ELF-1 (cell line): ENCODE measurements at regions not wholly inside any gene's neighbourhood (a gene's known extent, or its start where the extent isn't known, plus 50 kb on each side); places are given as distances from the start of the nearest gene placed in this dataset.
"Not testable (repeated sequence)": the region's sequence is repeated elsewhere in the genome, so short reads cannot be mapped to it uniquely, and the experiment has no call there.

Source experiments
- DNase-seq: peaks from one replicate; pipeline ENCODE4 v3.0.0-alpha.2; 2016; ENCODE audit warnings: low read depth, low spot score

GRCh38 chr2:166381-166780 is 97.5 kb downstream of the SH3YL1 start:
- no peak for DNase-seq

- DNase-seq, result no peak
These were observed 98.3 kb downstream of the SH3YL1 start for GRCh38 chr2:165530-165929.

DNA sequence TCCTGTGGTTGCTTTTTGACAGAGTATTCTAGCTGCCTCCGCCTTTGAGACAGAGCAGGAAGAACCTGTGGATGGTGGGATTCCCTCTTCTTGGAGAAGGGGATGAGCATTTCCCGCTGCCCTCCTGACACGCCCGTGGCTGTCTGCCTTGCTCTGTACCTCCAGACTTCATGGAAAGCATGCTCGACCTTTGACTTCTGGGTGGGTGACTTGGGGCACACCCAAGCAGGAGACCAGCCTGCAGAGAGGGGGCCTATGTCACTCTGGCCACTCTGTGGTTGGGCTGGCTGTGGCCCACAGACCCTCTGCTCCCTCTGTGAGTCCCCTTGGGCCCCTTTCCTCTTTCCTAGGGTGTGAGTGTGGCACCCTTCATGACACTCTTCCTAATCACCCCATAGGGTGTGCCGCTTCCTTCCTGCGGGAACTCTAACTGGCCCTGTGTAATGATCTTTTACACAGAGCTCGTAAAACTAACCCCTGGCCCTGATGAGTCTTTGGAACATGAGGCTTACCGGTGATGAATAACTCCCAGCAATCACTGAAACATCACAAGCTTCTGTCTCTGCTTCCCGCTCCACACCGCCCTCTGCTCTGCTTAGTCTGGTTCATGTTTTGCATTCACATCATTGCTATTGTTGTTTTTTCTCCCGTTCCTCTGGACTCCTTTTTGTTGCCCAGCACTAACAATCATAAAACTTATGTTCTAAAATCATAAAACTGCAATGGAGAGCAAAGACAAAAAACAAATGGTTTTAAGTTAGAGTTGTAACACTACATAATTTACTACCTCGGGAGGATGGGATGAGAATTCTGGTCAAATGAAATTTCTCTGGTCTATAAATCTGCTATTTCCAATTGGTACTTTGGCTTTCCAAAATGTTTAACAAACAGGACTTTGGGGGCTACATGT is 101.1 kb downstream of the SH3YL1 start:
- no peak for DNase-seq

DNA sequence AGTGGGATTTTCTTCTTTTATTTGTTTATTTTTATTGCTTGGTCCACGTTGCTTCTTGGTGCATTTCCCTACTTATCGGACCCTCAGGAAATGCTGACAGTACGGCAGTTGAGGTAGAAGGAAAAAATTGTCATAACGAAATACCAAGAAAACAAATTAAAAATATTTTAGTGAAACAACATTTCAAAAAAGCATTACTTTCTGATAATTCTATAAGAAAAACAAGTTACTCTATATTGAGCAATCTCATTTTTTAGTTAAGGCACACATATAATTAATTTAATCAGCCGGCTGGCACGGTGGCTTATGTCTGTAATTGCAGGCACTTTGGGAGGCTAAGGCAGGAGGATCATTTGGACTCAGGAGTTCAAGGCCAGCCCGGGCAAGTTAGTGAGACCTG is 102.1 kb downstream of the SH3YL1 start:
- no peak for DNase-seq

DNA sequence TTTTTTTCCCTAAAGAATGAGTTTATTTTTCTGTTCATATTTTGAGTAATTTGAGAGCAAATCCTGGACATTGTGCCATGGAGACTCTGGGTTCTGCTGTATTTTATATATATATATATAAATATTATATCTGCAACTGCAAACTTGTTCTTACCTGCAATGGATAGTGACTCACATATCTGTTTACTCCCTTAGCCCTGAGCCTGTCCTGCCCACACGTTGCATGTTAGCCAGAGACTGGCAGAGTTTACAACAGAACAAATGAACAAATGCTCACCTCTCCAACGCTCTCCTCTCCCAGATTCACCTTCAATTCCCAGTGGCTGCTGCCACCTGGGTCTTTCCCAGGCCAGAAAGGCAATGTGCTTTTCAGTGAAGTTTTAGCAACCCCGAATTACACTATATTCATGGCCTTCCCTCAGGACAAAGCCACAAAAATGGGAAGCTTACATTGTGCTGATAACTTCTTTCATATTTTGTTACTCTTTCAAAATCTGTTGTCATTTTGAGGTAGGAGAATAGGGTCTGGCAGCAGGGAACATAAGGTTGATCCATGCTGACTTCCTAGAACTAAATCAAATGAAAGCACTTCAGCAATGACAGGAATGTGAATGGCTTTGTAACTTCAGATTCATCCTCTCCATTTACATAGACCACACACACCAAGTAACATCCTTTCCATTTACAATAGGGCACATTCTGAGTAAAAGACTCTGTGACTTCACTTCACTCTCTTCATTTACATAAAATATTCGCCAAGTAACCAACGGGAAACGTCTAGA is 105.4 kb upstream of the FAM110C start:
- peak; percentile 28 for DNase-seq

DNA sequence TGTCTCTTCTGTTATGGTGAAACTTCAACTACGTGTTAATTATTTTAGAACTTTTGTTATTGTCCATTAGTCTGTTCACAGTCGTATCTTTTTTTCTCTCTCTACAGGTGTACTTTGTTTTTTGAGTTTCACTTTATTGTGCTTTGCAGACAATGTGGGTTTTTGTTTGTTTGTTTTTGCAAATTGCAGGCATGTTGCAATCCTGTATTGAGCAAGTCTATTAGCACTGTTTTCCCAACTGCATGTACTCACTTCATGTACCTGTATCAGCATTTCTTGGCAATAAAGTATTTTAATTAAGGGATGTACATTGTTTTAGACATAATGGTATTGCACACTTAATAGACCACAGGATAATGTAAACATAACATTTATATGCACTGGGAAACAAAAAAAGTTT is 99.1 kb upstream of the FAM110C start:
- DNase-seq, result no peak

GRCh38 chr2:141611-142010 is 95.3 kb upstream of the FAM110C start:
- DNase-seq, result no peak

- DNase-seq, result peak; percentile 21
These were observed 90.4 kb upstream of the FAM110C start for GRCh38 chr2:136666-137065.

- DNase-seq, result no peak
These were observed 87.6 kb upstream of the FAM110C start for GRCh38 chr2:133675-134593.

DNA sequence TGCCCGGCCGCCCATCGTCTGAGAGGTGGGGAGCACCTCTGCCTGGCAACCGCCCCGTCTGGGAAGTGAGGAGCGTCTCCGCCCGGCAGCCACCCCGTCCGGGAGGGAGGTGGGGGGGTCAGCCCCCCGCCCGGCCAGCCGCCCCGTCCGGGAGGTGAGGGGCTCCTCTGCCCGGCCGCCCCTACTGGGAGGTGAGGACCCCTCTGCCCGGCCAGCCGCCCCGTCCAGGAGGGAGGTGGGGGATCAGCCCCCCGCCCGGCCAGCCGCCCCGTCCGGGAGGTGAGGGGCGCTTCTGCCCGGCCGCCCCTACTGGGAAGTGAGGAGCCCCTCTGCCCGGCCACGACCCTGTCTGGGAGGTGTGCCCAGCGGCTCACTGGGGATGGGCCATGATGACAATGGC is 80.5 kb upstream of the FAM110C start:
- DNase-seq, result not testable (repeated sequence)

GRCh38 chr2:124241-124880 is 78.1 kb upstream of the FAM110C start:
- DNase-seq, result peak; percentile 12

DNA sequence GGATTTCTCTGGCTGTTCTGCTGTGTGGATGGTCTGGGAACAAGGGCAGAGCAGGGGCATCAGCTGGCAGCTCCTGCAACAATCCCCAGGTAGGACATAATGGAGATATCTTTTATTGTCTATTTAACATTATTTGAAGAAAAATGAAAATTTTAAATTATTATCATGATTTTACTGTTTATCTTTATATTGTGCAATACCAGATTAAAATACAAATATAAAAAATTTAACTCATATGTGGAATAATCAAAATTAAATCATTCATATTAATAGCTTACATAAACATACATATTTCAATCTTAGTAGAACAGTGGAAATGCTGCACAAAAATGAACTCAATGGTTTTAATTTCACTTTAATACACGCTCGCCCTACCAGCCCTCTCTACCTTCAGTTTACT is 70.6 kb upstream of the FAM110C start:
- DNase-seq, result no peak

DNA sequence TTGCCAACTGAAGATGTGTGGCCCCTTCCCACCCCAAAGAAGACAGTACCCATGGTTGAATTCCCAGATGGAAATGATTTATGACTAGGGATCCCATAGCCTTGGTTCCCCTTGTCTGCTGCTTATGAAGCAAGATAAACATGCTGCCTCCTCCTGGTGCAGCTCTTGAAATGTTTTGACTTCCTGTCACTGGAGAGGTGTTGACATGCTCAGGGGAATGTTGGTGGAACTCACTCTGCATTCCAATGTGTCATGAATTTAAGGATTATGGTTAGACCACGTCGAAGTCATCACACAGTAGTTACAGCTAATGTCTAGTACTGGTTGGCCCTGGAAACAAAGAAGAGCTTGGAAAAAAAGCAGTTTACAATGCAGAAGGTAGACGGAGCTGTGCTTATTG is 69.0 kb upstream of the FAM110C start:
- DNase-seq, result peak; percentile 49

- peak; percentile 30 for DNase-seq
These were observed 68.3 kb upstream of the FAM110C start for GRCh38 chr2:114616-115015.

- DNase-seq, result no peak
These were observed 63.7 kb upstream of the FAM110C start for GRCh38 chr2:109998-110397.

GRCh38 chr2:108920-109809 is 62.9 kb upstream of the FAM110C start:
- DNase-seq, result no peak

DNA sequence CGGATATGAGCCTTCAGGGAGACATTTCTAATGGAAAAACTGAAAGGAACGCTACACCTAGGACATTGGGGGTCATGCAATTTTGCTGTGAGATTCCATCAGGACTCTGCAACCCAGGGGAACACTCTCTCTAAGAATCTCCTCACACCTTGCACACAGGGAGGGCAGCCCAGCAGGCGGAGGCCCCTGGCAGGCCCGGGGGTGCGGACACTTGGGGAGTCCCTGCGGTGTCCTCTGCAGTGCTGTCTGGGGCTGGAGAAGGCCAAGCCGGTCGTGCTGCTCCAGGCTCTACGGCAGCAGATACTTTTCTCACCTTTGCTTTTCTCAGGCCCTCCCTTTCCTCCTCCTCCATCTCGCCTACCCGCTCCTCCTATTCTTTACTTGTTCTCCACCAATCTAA is 54.7 kb upstream of the FAM110C start:
- DNase-seq, result no peak
